Cardiac muscle cell (in vitro differentiated cells and primary cell): ENCODE measurements at regions not wholly inside any gene's neighbourhood (a gene's known extent, or its start where the extent isn't known, plus 50 kb on each side); places are given as distances from the start of the nearest gene placed in this dataset.
"Not testable (repeated sequence)": the region's sequence is repeated elsewhere in the genome, so short reads cannot be mapped to it uniquely, and the experiment has no call there.

ENCODE experiments used
- DNase-seq, 2 donors: peaks; one replicate each; pipeline versions ENCODE4 v3.0.0 to v3.0.0-alpha.2; 2010 to 2017; ENCODE audit warnings: low read depth in 1 of 2, low spot score in 1 of 2
- H3K27ac ChIP-seq: fragments of 200-600 bp; sonication (generic); 2 replicates; pipeline ENCODE4 v1.5.1; 2016
- H3K27me3 ChIP-seq: fragments of 200-600 bp; sonication (generic); 2 replicates; pipeline ENCODE4 v1.6.0; 2016; ENCODE audit warnings: control low read depth
- H3K36me3 ChIP-seq: fragments of 200-600 bp; sonication (generic); 2 replicates; pipeline ENCODE4 v1.5.1; 2016; ENCODE audit warnings: control low read depth
- H3K4me1 ChIP-seq: fragments of 200-600 bp; sonication (generic); 2 replicates; pipeline ENCODE4 v1.8.1; 2017; ENCODE audit warnings: low read depth, mild to moderate bottlenecking, mixed run types
- H3K4me3 ChIP-seq: fragments of 200-600 bp; sonication (generic); 2 replicates; pipeline ENCODE4 v1.5.1; 2016; ENCODE audit warnings: mild to moderate bottlenecking
- H3K9me3 ChIP-seq: fragments of 200-600 bp; sonication (generic); 2 replicates; pipeline ENCODE4 v1.5.1; 2017; ENCODE audit warnings: low read depth, mild to moderate bottlenecking, control low read depth

GRCh38 chr21:10382135-10382534, 139.2 kb upstream of the TPTE start:
- not testable (repeated sequence) for H3K36me3 ChIP-seq, DNase-seq, H3K27ac ChIP-seq, H3K27me3 ChIP-seq, H3K4me3 ChIP-seq, H3K4me1 ChIP-seq
- H3K9me3 ChIP-seq, result peaks cover 19% of the 10 kb centered on the region

- H3K36me3 ChIP-seq, DNase-seq, H3K4me3 ChIP-seq, H3K27me3 ChIP-seq, H3K4me1 ChIP-seq, H3K27ac ChIP-seq: not testable (repeated sequence)
- H3K9me3 ChIP-seq, result peaks cover 19% of the 10 kb centered on the region
Measured at GRCh38 chr21:10382580-10382979, 138.8 kb upstream of the TPTE start.

GRCh38 chr21:10383571-10383970, 137.8 kb upstream of the TPTE start:
- H3K9me3 ChIP-seq, result peaks cover 18% of the 10 kb centered on the region
- not testable (repeated sequence) for H3K4me3 ChIP-seq

GRCh38 chr21:10384304-10384861, 137.0 kb upstream of the TPTE start:
- not testable (repeated sequence) for H3K4me3 ChIP-seq, H3K27ac ChIP-seq, DNase-seq, H3K36me3 ChIP-seq, H3K4me1 ChIP-seq, H3K27me3 ChIP-seq
- H3K9me3 ChIP-seq, result peaks cover 20% of the 10 kb centered on the region

More at GRCh38 chr21:10383571-10383970, 137.8 kb upstream of the TPTE start:
- not testable (repeated sequence) for DNase-seq, H3K4me1 ChIP-seq, H3K27me3 ChIP-seq, H3K27ac ChIP-seq, H3K36me3 ChIP-seq

GRCh38 chr21:10385202-10385601, 136.2 kb upstream of the TPTE start:
- not testable (repeated sequence) for DNase-seq, H3K36me3 ChIP-seq, H3K4me3 ChIP-seq, H3K27ac ChIP-seq, H3K4me1 ChIP-seq, H3K27me3 ChIP-seq
- peaks cover 20% of the 10 kb centered on the region for H3K9me3 ChIP-seq

GRCh38 chr21:10385898-10386527, 135.4 kb upstream of the TPTE start:
- not testable (repeated sequence) for H3K27me3 ChIP-seq, DNase-seq, H3K4me1 ChIP-seq, H3K36me3 ChIP-seq, H3K4me3 ChIP-seq, H3K27ac ChIP-seq
- peaks cover 15% of the 10 kb centered on the region for H3K9me3 ChIP-seq

GRCh38 chr21:10387692-10388450, 133.5 kb upstream of the TPTE start:
- H3K4me1 ChIP-seq, DNase-seq, H3K27ac ChIP-seq, H3K27me3 ChIP-seq, H3K4me3 ChIP-seq, H3K36me3 ChIP-seq: not testable (repeated sequence)
- H3K9me3 ChIP-seq, result peaks cover 15% of the 10 kb centered on the region

- H3K36me3 ChIP-seq, H3K4me1 ChIP-seq, H3K27ac ChIP-seq, H3K4me3 ChIP-seq, H3K27me3 ChIP-seq, DNase-seq: not testable (repeated sequence)
- peaks cover 15% of the 10 kb centered on the region for H3K9me3 ChIP-seq
Measured at GRCh38 chr21:10388625-10389024, 132.8 kb upstream of the TPTE start.

GRCh38 chr21:10392301-10392700, 129.1 kb upstream of the TPTE start:
- H3K27me3 ChIP-seq, H3K4me3 ChIP-seq, H3K4me1 ChIP-seq, DNase-seq, H3K9me3 ChIP-seq, H3K36me3 ChIP-seq, H3K27ac ChIP-seq: not testable (repeated sequence)

GRCh38 chr21:10395963-10396362, 125.4 kb upstream of the TPTE start:
- H3K4me3 ChIP-seq, H3K9me3 ChIP-seq: not testable (repeated sequence)

GRCh38 chr21:10397495-10397915, 123.9 kb upstream of the TPTE start:
- not testable (repeated sequence) for H3K27ac ChIP-seq, DNase-seq, H3K36me3 ChIP-seq, H3K4me1 ChIP-seq, H3K4me3 ChIP-seq, H3K9me3 ChIP-seq, H3K27me3 ChIP-seq

More at GRCh38 chr21:10395963-10396362, 125.4 kb upstream of the TPTE start:
- H3K36me3 ChIP-seq, H3K27ac ChIP-seq, H3K27me3 ChIP-seq, H3K4me1 ChIP-seq, DNase-seq: not testable (repeated sequence)

- H3K4me3 ChIP-seq, H3K27ac ChIP-seq, H3K4me1 ChIP-seq, DNase-seq, H3K36me3 ChIP-seq, H3K27me3 ChIP-seq: not testable (repeated sequence)
- peaks cover 16% of the 10 kb centered on the region for H3K9me3 ChIP-seq
Measured at GRCh38 chr21:10398692-10399489, 122.5 kb upstream of the TPTE start.

- peaks cover 16% of the 10 kb centered on the region for H3K9me3 ChIP-seq
- not testable (repeated sequence) for H3K36me3 ChIP-seq, H3K27me3 ChIP-seq, H3K4me3 ChIP-seq, H3K27ac ChIP-seq, H3K4me1 ChIP-seq, DNase-seq
Measured at GRCh38 chr21:10400622-10401361, 120.6 kb upstream of the TPTE start.
